Activated T-helper 2 cell treated with anti-CD3 and anti-CD28 coated beads, Interferon-gamma antibody, Interleukin-2, Interleukin-4, amounts not matched to agents 10 μg/mL and 5 μg/mL and 100 μg/mL, durations not matched to agents 14 hours and 24 hours and 36 hours (primary cell): ENCODE measurements at regions not wholly inside any gene's neighbourhood (a gene's known extent, or its start where the extent isn't known, plus 50 kb on each side); places are given as distances from the start of the nearest gene placed in this dataset.
"Not testable (repeated sequence)": the region's sequence is repeated elsewhere in the genome, so short reads cannot be mapped to it uniquely, and the experiment has no call there.

Source experiments
- DNase-seq: peaks from one replicate; pipeline ENCODE4 v3.0.0; 2021; ENCODE audit warnings: low spot score
- H3K27ac Mint-ChIP-seq: one replicate; pipeline ENCODE4 v1.8.0; 2021; ENCODE audit warnings: mixed read lengths
- H3K27me3 Mint-ChIP-seq: one replicate; pipeline ENCODE4 v1.8.0; 2021; ENCODE audit warnings: low read depth, mixed read lengths
- H3K36me3 Mint-ChIP-seq: one replicate; pipeline ENCODE4 v1.8.0; 2021; ENCODE audit warnings: low read depth, mixed read lengths
- H3K4me1 Mint-ChIP-seq: one replicate; pipeline ENCODE4 v1.8.0; 2021; ENCODE audit warnings: low read depth, mixed read lengths
- H3K4me3 Mint-ChIP-seq: one replicate; pipeline ENCODE4 v1.8.0; 2021; ENCODE audit warnings: low read depth, mild to moderate bottlenecking, moderate library complexity, mixed read lengths
- H3K9me3 Mint-ChIP-seq: one replicate; pipeline ENCODE4 v1.8.0; 2021; ENCODE audit warnings: mixed read lengths
- intact Hi-C: fragments of 100-400 bp; cut with micrococcal nuclease; formaldehyde crosslinking; loops from one replicate; pipeline ENCODE4 v1.15.1; 2023

DNA sequence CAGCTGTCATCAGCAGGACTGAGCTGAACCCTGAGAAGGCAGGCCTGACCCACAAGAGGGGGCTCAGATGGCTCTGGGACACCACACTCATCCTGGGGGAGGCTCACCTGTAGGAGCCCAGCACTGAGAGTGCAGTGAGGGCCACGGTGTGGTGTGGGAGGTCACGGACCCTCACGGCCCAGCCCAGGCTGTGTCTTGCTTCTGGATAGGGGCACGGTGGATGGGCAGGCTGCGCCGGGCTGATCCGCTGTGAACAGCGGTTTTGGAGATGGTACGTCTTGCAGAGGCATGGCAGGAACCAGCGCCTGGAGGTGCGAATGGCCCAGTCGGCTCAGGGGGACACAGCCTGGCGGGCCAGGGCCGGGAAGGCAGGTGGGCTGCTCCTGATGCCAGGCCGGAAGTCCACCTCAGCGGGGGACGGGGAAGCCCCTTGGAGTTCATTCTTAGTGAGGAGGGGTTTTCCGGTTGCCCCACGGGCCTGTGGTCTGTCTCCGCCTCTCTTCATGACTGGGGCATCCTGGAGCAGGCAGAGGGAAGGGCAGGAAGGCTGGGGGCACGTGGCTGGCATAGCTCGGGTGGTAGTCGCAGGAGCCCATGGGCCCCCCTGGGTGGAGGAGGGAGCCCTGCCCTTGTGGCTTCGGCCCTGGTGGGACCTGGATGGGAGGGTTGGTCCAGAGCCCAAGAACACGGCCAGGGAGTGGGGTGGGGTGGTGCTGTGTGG is 112.5 kb downstream of the UNCX start:
- H3K36me3 Mint-ChIP-seq = no peaks in the 10 kb centered on the region
- H3K9me3 Mint-ChIP-seq = peaks cover 4% of the 10 kb centered on the region
- H3K4me3 Mint-ChIP-seq = no peak overlapping the region
- no peaks in the 10 kb centered on the region for H3K4me1 Mint-ChIP-seq
- no peak overlapping the region for H3K27ac Mint-ChIP-seq
- intact Hi-C loops = no loop called here
- no peak for DNase-seq
- no peaks in the 10 kb centered on the region for H3K27me3 Mint-ChIP-seq

DNA sequence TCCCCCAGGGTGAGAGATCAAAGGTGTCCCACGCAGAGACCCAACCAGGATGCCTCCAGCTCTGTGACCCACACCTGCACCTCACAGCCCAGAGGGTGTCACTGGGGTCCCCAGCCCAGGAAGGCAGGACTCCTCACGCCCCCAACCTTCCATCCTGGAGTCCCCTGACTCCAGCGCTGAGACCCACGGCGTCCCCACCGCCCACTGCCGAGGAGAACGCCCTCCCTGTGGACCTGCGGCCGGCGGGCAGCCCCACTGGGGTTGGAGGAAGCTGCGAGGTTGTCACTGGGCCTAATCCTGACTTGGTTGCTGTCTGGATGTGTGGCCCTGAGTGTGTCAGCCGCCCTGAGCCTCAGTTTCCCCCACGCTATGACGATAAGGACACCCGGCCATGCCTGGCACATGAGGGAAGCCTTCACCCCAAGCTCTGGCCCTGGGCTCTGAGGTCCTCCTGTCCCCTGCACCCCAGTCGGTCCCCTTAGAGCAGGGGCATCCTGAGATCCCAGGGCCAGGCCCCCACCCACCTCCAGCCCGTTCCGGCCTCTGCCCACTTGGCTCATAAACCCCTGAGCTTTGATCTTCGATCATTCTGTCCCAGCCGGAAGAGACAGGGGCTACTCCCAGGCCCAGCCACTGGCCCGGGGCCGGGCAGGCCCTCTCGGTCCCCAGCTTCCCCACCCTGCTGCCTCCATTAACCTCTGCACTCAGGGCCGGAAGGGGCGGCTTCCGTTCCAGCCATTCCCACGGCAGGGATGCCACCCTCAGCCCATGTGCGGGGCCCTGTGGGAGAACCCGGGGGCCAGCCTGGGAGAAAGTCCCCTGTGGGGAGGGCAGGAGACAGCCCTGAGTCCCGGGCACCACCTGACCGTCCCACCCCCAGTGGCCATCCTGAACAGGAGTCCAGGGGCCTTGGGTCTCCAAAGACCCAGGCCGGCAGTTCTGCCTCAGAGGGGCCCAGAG is 113.2 kb downstream of the MICALL2 start:
- H3K27me3 Mint-ChIP-seq = no peaks in the 10 kb centered on the region
- no peak overlapping the region for H3K27ac Mint-ChIP-seq
- no peaks in the 10 kb centered on the region for H3K4me1 Mint-ChIP-seq
- no peaks in the 10 kb centered on the region for H3K36me3 Mint-ChIP-seq
- H3K9me3 Mint-ChIP-seq = peaks cover 4% of the 10 kb centered on the region
- intact Hi-C loops = no loop called here
- no peak overlapping the region for H3K4me3 Mint-ChIP-seq
- no peak for DNase-seq

DNA sequence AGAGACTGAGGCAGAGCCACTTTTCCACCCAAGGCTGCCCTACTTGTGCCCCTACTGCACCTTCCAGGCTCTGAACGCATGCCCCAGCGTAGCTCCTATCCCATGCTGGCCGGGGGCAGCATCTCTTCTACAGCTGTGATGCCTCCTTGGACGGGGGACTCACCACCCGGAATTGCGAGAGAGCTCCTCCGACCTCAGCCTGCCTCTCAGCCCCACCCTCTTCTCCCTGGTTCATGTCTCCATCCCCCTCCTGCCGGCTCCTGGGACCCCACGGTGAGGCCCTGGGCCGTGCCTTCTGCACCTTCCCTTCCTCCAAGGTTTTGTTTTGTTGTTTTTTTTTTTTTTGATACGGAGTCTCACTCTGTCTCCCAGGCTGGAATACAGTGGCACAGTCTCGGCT is 112.4 kb downstream of the MICALL2 start:
- no peak overlapping the region for H3K27ac Mint-ChIP-seq
- no peaks in the 10 kb centered on the region for H3K27me3 Mint-ChIP-seq
- intact Hi-C loops = no loop called here
- H3K36me3 Mint-ChIP-seq = no peaks in the 10 kb centered on the region
- H3K4me1 Mint-ChIP-seq = no peaks in the 10 kb centered on the region
- DNase-seq = no peak
- H3K9me3 Mint-ChIP-seq = peaks cover 4% of the 10 kb centered on the region
- no peak overlapping the region for H3K4me3 Mint-ChIP-seq

DNA sequence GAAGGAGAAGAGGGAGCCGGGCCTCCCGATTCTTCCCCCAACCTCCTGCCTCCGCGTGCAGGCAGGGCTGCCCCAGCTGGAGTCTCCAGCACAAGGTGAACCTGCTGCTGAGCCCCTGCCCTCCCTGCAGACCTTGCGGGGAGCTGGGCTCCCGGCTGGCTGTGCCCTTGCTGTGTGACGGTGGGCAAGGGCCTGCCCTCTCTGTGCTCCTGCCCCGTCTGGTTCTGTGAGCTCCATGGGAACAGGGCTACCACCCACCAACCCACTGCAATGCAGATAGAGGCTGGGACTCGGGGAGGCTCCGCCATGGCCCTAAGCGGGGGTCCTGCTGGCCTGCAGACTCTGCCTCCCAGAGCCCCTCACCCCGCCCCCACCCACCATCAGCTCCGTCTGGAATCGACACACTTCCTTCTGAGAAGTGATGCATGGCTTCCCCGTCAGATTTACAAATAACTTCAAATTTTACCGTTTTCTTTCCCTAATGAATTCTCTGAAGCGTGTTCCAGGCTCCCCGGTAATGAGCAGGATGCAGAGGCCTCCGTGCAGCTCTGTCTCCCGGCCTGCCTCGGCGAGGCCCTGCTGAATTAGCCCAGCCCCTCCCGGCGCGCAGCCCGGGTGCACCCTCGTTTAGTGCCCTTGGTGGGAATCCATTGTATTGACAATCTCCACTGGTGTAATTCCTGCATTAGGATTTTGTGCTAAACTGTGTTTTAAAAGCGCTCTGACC is 111.0 kb downstream of the MICALL2 start:
- intact Hi-C loops = no loop called here
- no peaks in the 10 kb centered on the region for H3K9me3 Mint-ChIP-seq
- no peak overlapping the region for H3K4me3 Mint-ChIP-seq
- H3K36me3 Mint-ChIP-seq = no peaks in the 10 kb centered on the region
- no peaks in the 10 kb centered on the region for H3K4me1 Mint-ChIP-seq
- no peak overlapping the region for H3K27ac Mint-ChIP-seq
- H3K27me3 Mint-ChIP-seq = no peaks in the 10 kb centered on the region
- DNase-seq = no peak

DNA sequence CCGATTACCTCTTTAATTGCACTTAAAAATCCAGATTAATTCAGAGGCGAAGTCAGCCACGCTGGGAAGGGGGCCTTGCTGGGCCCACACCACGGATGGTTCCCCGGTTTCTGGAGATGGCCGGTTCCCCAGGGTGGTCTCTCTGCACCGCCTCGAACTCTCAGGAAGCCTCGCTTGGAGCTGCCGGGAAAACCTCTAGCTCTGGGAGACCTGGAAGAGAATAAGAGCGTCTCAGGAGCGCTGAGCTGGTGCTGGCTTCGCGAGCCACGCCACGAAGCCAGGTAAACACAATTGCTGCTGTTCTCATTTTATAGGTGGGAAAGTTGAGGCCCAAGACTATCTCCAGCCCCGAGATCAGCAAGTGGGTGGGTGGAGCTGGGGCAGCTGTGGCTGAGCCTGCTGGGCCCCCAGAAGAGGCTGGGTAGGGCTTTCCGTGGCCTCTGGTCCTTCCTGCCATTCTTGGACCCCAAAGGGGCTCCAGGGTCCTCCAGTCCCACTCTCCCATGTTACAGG is 110.4 kb downstream of the MICALL2 start:
- no peak overlapping the region for H3K27ac Mint-ChIP-seq
- no peak for DNase-seq
- H3K9me3 Mint-ChIP-seq = no peaks in the 10 kb centered on the region
- no peaks in the 10 kb centered on the region for H3K4me1 Mint-ChIP-seq
- no peaks in the 10 kb centered on the region for H3K27me3 Mint-ChIP-seq
- no peaks in the 10 kb centered on the region for H3K36me3 Mint-ChIP-seq
- intact Hi-C loops = no loop called here
- no peak overlapping the region for H3K4me3 Mint-ChIP-seq

DNA sequence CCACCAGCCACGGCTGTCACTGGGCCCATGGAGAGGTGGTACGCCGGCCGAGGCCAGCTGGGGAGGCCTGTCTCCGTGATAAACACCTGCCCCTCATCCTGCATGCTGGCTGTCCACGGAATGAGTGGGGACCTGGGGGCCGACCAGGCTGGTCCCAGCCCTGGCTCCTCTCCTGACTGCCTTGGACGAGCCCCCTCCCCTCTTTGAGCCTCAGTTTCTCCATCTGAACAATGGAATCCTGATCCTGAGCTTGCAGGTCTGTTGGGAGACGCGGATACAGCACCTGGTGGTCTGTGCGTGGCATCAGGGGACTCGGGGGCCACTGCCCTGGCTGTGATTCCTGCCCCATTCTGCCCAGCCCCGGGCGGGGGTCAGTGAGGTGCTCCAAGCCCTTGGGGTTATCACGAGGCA is 109.9 kb downstream of the MICALL2 start:
- Mint-ChIP-seq H3K4me1 (no peaks in the 10 kb centered on the region), H3K27ac (no peak overlapping the region), H3K9me3 (no peaks in the 10 kb centered on the region), H3K27me3 (no peaks in the 10 kb centered on the region), H3K4me3 (no peak overlapping the region), H3K36me3 (no peaks in the 10 kb centered on the region)
- intact Hi-C loops = no loop called here
- no peak for DNase-seq

DNA sequence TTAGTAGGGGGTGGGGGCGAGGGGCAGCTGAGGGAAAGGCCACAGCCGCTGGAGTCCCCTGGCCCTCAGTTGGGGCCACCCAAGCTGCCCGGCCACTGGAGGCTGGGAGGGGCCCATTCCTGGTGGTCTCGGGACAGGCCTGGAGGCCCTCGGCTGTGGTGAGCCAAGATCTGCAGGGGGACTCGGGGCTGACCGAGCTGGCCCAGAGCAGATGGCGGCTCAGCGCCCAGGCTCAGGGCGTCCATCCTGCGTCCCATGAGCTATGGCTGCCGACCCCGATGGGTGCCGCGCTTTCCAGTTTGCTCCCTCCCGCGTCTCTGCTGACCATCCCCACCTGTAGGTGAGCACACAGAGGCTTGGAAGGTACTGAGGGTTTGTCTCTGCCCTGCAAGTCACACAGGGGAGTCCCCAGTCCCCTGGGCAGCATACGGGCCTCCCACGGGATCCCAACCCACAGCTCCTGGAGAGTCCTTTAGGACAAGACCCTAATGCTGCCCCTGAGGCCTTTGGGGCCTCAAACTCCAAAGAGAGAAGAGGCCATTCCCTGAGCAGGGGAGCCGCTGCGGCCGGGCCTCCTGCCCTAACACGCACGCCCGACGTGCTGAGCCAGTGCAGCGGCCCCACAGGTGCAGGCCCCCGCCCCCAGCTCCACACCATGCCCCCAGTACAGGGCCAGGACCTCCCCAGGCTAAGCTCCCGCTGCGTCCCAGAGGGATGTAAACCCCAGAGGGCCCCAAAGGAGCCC is 107.2 kb downstream of the MICALL2 start:
- DNase-seq = no peak
- intact Hi-C loops = no loop called here
- Mint-ChIP-seq H3K4me1 (no peaks in the 10 kb centered on the region), H3K27me3 (no peaks in the 10 kb centered on the region), H3K9me3 (no peaks in the 10 kb centered on the region), H3K36me3 (no peaks in the 10 kb centered on the region), H3K27ac (no peak overlapping the region), H3K4me3 (no peak overlapping the region)

GRCh38 chr7:1352656-1353271 is 106.5 kb downstream of the MICALL2 start:
- DNase-seq = no peak
- intact Hi-C loops = no loop called here
- Mint-ChIP-seq H3K9me3 (no peaks in the 10 kb centered on the region), H3K27me3 (no peaks in the 10 kb centered on the region), H3K36me3 (no peaks in the 10 kb centered on the region), H3K4me1 (no peaks in the 10 kb centered on the region), H3K4me3 (no peak overlapping the region), H3K27ac (no peak overlapping the region)

DNA sequence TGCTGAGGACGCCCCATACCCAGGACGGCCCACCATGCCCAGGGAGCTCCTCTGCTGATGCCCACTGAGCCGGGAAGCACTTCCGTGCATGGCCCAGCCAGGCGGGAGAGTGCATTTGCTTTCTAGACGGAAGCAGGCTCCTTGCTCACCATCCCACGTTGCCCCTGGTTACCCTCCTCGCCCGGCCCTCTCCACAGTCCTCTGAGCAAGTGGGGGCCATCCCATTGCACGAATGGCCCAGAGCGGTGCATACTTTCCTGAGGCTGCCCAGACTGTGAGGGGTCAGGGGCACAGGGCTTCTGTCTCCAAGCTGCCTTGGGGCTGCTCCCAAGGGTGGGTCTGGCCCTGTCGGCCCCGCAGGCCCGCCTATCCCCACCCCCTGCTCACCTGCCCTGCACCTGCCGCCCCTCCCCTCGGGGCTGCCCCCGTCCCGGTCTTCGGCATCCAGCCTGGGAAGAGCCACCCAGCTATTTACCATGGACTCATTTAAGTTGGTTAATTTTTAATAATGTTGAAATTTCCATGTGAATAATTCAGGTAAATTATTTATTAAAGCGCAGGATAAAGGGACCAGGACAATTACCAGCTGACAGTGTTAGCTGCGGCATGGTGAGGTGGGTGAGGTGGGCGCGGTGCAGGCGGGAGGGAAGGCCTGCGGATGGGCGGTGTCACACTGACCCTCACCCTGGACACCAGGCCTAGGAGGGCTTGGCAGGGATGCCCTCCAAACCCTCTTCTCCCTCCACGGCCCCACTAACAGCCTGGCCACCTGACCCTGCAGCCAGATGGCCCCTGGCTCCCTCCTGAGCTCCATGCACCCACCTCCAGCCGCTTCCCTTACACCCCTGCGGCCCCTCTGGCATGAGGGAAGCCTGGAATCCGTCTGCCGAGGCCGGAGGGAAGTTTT is 104.4 kb downstream of the MICALL2 start:
- Mint-ChIP-seq H3K9me3 (no peaks in the 10 kb centered on the region), H3K36me3 (no peaks in the 10 kb centered on the region), H3K4me1 (no peaks in the 10 kb centered on the region), H3K27ac (no peak overlapping the region), H3K4me3 (no peak overlapping the region), H3K27me3 (no peaks in the 10 kb centered on the region)
- DNase-seq = no peak
- intact Hi-C loops = no loop called here

DNA sequence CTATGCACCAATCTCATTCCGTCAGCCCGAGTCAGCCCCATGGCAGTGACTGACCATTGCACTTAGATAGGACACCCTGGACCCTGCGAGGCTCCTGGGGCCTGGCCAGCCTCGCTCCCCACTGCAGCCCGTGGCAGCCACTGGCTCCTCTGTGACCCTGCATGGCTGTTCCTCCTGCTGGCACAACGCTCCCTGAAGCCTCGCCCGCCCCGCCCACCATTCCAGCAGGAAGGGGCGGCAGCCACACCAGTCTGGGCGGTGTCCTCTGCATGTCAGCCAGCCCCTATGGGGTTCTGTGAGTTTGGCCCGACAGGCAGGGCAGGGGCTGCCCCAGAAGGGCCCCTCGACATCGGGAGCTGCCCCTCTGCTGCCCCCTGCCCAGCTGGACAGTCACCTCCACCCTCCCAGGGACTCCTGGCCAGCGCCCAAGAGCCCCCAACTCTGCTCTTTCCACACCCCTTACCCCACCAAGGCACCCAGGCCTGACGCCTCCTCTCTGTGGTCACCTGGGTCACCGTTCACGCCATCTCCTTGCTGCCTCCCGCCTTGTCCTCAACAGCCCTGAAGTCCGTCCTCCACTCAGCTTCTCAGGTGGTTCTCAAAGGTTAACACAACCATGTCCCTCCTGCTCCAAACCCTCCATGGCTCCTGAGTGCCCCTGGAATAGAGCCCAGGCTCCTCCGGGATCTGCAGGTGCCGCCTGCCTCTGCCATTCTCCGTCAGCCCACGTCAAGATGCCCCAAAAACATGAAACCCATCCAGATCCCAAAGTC is 103.5 kb downstream of the MICALL2 start:
- no peaks in the 10 kb centered on the region for H3K4me1 Mint-ChIP-seq
- no peak for DNase-seq
- no peaks in the 10 kb centered on the region for H3K27me3 Mint-ChIP-seq
- H3K36me3 Mint-ChIP-seq = no peaks in the 10 kb centered on the region
- intact Hi-C loops = no loop called here
- no peak overlapping the region for H3K27ac Mint-ChIP-seq
- H3K9me3 Mint-ChIP-seq = no peaks in the 10 kb centered on the region
- H3K4me3 Mint-ChIP-seq = no peak overlapping the region

- H3K27ac Mint-ChIP-seq, intact Hi-C loops, DNase-seq, H3K36me3 Mint-ChIP-seq, H3K4me1 Mint-ChIP-seq, H3K9me3 Mint-ChIP-seq, H3K27me3 Mint-ChIP-seq, H3K4me3 Mint-ChIP-seq: not testable (repeated sequence)
Observed at GRCh38 chr7:1356853-1357252, 102.4 kb downstream of the MICALL2 start.
